CD4-positive, alpha-beta memory T cell (primary cell): ENCODE measurements at regions not wholly inside any gene's neighbourhood (a gene's known extent, or its start where the extent isn't known, plus 50 kb on each side); places are given as distances from the start of the nearest gene placed in this dataset.

Experiments
- CTCF ChIA-PET: fragments of 350-600 bp; sonication (Branson Sonifier 250); formaldehyde crosslinking; loops from one replicate; lab custom pipeline; 2021; ENCODE audit warnings: inconsistent platforms; ENCODE audit not compliant: partially characterized antibody; lab: Charles Lee
- POLR2A ChIA-PET: fragments of 350-600 bp; sonication (Branson Sonifier 250); formaldehyde crosslinking; loops from one replicate; lab custom pipeline; 2021; ENCODE audit not compliant: partially characterized antibody; lab: Charles Lee
- DNase-seq, 5 donors: peaks; one replicate each; pipeline versions ENCODE4 v3.0.0 to v3.0.0-alpha.2; 2020 to 2022; ENCODE audit warnings: mixed read lengths in 1 of 5
- H3K27ac ChIP-seq: one replicate; pipeline ENCODE4 v1.7.0; 2013; ENCODE audit warnings: low read depth, low read length
- H3K27me3 ChIP-seq: 2 replicates; pipeline ENCODE4 v1.7.0; 2013; ENCODE audit warnings: mild to moderate bottlenecking, low read length, moderate library complexity; ENCODE audit not compliant: insufficient read depth
- H3K36me3 ChIP-seq: 2 replicates; pipeline ENCODE4 v1.7.0; 2013; ENCODE audit warnings: mild to moderate bottlenecking, low read length, moderate library complexity; ENCODE audit not compliant: insufficient read depth
- H3K4me1 ChIP-seq: 2 replicates; pipeline ENCODE4 v1.7.0; 2013; ENCODE audit warnings: mild to moderate bottlenecking, low read length, moderate library complexity; ENCODE audit not compliant: insufficient read depth
- H3K4me3 ChIP-seq, 2 donors: one replicate each; pipeline ENCODE4 v1.7.0; 2013; ENCODE audit warnings: low read length in 2 of 2, mild to moderate bottlenecking in 1 of 2
- H3K9me3 ChIP-seq, 2 donors: one replicate each; pipeline ENCODE4 v1.7.0; 2013; ENCODE audit warnings: low read length in 2 of 2, control low read depth in 1 of 2; ENCODE audit not compliant: control insufficient read depth in 1 of 2
- H3K27ac Mint-ChIP-seq, 7 donors: one replicate each; pipeline ENCODE4 v1.8.0; 2020 to 2021; ENCODE audit warnings: mixed read lengths in 7 of 7, mild to moderate bottlenecking in 6 of 7, inconsistent platforms in 3 of 7, moderate library complexity in 3 of 7
- H3K27me3 Mint-ChIP-seq, 2 donors: one replicate each; pipeline ENCODE4 v1.8.0; 2020 to 2021; ENCODE audit warnings: mixed read lengths in 2 of 2
- H3K36me3 Mint-ChIP-seq, 2 donors: one replicate each; pipeline ENCODE4 v1.8.0; 2020 to 2021; ENCODE audit warnings: mixed read lengths in 2 of 2, inconsistent platforms in 1 of 2, mild to moderate bottlenecking in 1 of 2
- H3K4me1 Mint-ChIP-seq, 4 donors: one replicate each; pipeline ENCODE4 v1.8.0; 2020 to 2021; ENCODE audit warnings: mixed read lengths in 4 of 4, mild to moderate bottlenecking in 1 of 4
- H3K4me3 Mint-ChIP-seq, 8 donors: one replicate each; pipeline ENCODE4 v1.8.0; 2020 to 2021; ENCODE audit warnings: mixed read lengths in 8 of 8, mild to moderate bottlenecking in 7 of 8, moderate library complexity in 6 of 8, inconsistent platforms in 3 of 8
- H3K9me3 Mint-ChIP-seq, 8 donors: one replicate each; pipeline ENCODE4 v1.8.0; 2020 to 2021; ENCODE audit warnings: mixed read lengths in 8 of 8, mild to moderate bottlenecking in 5 of 8, inconsistent platforms in 3 of 8, moderate library complexity in 1 of 8
- intact Hi-C: fragments of 100-400 bp; cut with micrococcal nuclease; formaldehyde crosslinking; loops from one replicate; pipeline ENCODE4 v1.15.1; 2023

GRCh38 chrX:63929608-63930007 is 144.6 kb upstream of the ARHGEF9 start:
- no peaks in the 10 kb centered on the region for H3K27me3 ChIP-seq
- H3K9me3 Mint-ChIP-seq = peaks cover 0 to 23% (median 8%) of the 10 kb centered on the region in 8 donors
- H3K27ac ChIP-seq = no peak overlapping the region
- H3K4me1 Mint-ChIP-seq = no peaks in the 10 kb centered on the region
- H3K4me3 ChIP-seq = no peak overlapping the region
- no peak for DNase-seq
- CTCF ChIA-PET = no interaction called here
- H3K9me3 ChIP-seq = no peaks in the 10 kb centered on the region
- no peaks in the 10 kb centered on the region for H3K4me1 ChIP-seq
- H3K27ac Mint-ChIP-seq = no peak overlapping the region
- H3K4me3 Mint-ChIP-seq = no peak overlapping the region
- H3K27me3 Mint-ChIP-seq = no peaks in the 10 kb centered on the region
- intact Hi-C loops = no loop called here
- H3K36me3 Mint-ChIP-seq = no peaks in the 10 kb centered on the region
- POLR2A ChIA-PET = no interaction called here
- no peaks in the 10 kb centered on the region for H3K36me3 ChIP-seq

- H3K36me3 ChIP-seq = no peaks in the 10 kb centered on the region
- no peaks in the 10 kb centered on the region for H3K36me3 Mint-ChIP-seq
- intact Hi-C loops = no loop called here
- H3K9me3 Mint-ChIP-seq = peaks cover 0 to 25% (median 9%) of the 10 kb centered on the region in 8 donors
- H3K9me3 ChIP-seq = no peaks in the 10 kb centered on the region
- no peaks in the 10 kb centered on the region for H3K4me1 Mint-ChIP-seq
- no peak overlapping the region for H3K27ac Mint-ChIP-seq
- H3K27ac ChIP-seq = no peak overlapping the region
- H3K4me3 Mint-ChIP-seq = no peak overlapping the region
- no peaks in the 10 kb centered on the region for H3K27me3 ChIP-seq
- DNase-seq = no peak
- CTCF ChIA-PET = no interaction called here
- H3K27me3 Mint-ChIP-seq = no peaks in the 10 kb centered on the region
- POLR2A ChIA-PET = no interaction called here
- no peaks in the 10 kb centered on the region for H3K4me1 ChIP-seq
- no peak overlapping the region for H3K4me3 ChIP-seq
Observed at GRCh38 chrX:63927848-63928247, 142.8 kb upstream of the ARHGEF9 start.

DNA sequence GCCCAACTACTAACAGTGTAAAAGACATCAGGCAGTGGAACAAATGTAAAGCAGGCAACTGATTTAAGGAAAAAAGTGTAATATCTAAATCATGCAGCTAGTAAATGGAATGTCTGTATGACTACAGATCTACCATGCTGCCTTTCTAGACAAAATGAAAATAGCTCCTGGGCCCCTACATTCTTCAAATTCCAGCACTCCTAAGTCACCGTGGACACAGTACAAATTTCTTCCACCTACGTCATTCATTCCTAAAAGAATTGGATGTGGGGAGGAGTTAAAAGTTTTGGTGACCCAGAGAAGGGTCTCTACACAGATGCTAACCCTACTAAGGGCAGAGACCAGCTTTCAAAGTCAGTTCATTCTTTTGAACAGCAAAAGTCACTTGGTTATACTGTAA is 137.2 kb upstream of the ARHGEF9 start:
- Mint-ChIP-seq H3K36me3 (no peaks in the 10 kb centered on the region), H3K4me1 (no peaks in the 10 kb centered on the region), H3K9me3 (peaks cover 0 to 29% (median 18%) of the 10 kb centered on the region in 8 donors), H3K4me3 (no peak overlapping the region), H3K27ac (no peak overlapping the region), H3K27me3 (peaks cover 0 to 2% of the 10 kb centered on the region in 2 donors)
- Histone ChIP-seq H3K4me3 (no peak overlapping the region), H3K27me3 (no peaks in the 10 kb centered on the region), H3K36me3 (no peaks in the 10 kb centered on the region), H3K9me3 (no peaks in the 10 kb centered on the region), H3K27ac (no peak overlapping the region), H3K4me1 (no peaks in the 10 kb centered on the region)
- ChIA-PET POLR2A (no interaction called here), CTCF (no interaction called here)
- no peak for DNase-seq
- intact Hi-C loops = no loop called here

DNA sequence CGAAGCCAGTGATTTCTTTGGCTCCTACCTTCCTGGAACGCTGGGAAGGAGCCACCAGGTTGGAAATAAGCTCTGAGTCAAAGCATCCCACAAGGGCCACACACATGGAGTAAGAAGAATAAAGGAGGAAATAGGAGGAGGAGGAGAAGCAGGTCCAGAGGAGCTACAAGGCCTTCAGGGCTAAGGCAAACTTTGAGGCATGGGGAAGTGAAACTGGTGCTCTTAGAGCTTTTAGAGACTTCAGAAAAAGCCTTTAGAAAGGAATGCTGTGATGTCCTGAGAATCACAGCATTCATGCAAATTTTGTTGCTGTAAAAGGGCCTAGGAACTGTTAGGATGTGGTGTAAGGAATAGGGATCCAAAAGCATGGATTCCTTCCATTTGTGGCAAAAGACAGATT is 135.9 kb upstream of the ARHGEF9 start:
- H3K4me3 Mint-ChIP-seq = no peak overlapping the region
- intact Hi-C loops = no loop called here

DNA sequence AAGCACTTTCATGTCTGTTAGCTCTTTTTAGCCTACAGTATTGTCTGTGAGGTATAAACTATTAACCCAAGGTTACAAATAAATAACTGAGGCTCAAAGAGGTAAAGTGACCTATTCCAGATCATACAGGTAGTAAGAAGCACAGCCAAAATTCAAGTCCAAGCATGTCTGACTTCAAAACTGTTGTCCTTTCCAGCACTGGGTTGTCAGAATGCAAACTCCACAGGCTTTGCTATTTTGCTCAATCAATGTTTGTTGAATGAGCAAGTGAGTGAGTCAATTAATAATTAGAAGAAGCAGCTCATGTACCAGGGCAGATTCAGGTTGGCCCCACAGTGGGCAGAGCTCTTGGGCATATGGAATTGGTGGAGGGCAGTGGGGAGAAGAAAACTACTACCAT is 134.1 kb upstream of the ARHGEF9 start:
- no peaks in the 10 kb centered on the region for H3K4me1 Mint-ChIP-seq
- Histone ChIP-seq H3K4me3 (no peak overlapping the region), H3K27me3 (no peaks in the 10 kb centered on the region), H3K9me3 (no peaks in the 10 kb centered on the region), H3K4me1 (no peaks in the 10 kb centered on the region), H3K36me3 (no peaks in the 10 kb centered on the region), H3K27ac (no peak overlapping the region)
- ChIA-PET POLR2A (no interaction called here), CTCF (no interaction called here)
- H3K9me3 Mint-ChIP-seq = peaks cover 0 to 40% (median 20%) of the 10 kb centered on the region in 8 donors
- H3K36me3 Mint-ChIP-seq = no peaks in the 10 kb centered on the region
- no peak for DNase-seq
- no peak overlapping the region for H3K27ac Mint-ChIP-seq
- no peak overlapping the region for H3K4me3 Mint-ChIP-seq
- peaks cover 0 to 2% of the 10 kb centered on the region in 2 donors for H3K27me3 Mint-ChIP-seq
- intact Hi-C loops = no loop called here

More for the DNA sequence above, 135.9 kb upstream of the ARHGEF9 start:
- Histone ChIP-seq H3K9me3 (no peaks in the 10 kb centered on the region), H3K27me3 (no peaks in the 10 kb centered on the region), H3K4me1 (no peaks in the 10 kb centered on the region), H3K27ac (no peak overlapping the region), H3K36me3 (no peaks in the 10 kb centered on the region), H3K4me3 (no peak overlapping the region)
- ChIA-PET CTCF (no interaction called here), POLR2A (no interaction called here)
- no peak for DNase-seq
- no peaks in the 10 kb centered on the region for H3K4me1 Mint-ChIP-seq
- peaks cover 0 to 2% of the 10 kb centered on the region in 2 donors for H3K27me3 Mint-ChIP-seq
- no peak overlapping the region for H3K27ac Mint-ChIP-seq
- no peaks in the 10 kb centered on the region for H3K36me3 Mint-ChIP-seq
- H3K9me3 Mint-ChIP-seq = peaks cover 0 to 26% (median 15%) of the 10 kb centered on the region in 8 donors

DNA sequence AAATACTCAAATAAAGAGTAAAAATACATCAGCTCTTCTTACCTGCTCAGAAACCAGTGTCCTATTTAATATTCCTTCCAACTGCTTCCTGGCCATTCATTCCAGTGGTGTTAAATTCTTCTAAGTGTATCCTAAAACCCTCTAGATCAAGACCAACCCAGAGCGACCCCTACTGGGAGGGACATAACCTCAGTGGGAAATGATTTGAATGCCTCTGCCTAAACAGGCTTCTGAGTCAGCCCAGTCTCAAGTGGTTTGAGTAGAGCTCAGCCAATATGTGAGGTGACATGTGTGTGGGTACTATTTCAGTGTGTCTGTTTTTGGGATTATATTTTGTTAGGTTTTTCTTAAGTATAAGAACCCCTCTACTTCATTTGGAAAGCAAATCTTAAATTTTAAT is 133.6 kb upstream of the ARHGEF9 start:
- Histone ChIP-seq H3K36me3 (no peaks in the 10 kb centered on the region), H3K27ac (no peak overlapping the region), H3K4me1 (no peaks in the 10 kb centered on the region), H3K27me3 (no peaks in the 10 kb centered on the region), H3K9me3 (no peaks in the 10 kb centered on the region), H3K4me3 (no peak overlapping the region)
- ChIA-PET POLR2A (no interaction called here), CTCF (no interaction called here)
- no peak for DNase-seq
- H3K4me1 Mint-ChIP-seq = no peaks in the 10 kb centered on the region
- H3K4me3 Mint-ChIP-seq = no peak overlapping the region
- intact Hi-C loops = no loop called here
- peaks cover 0 to 41% (median 22%) of the 10 kb centered on the region in 8 donors for H3K9me3 Mint-ChIP-seq
- no peak overlapping the region for H3K27ac Mint-ChIP-seq
- H3K27me3 Mint-ChIP-seq = peaks cover 0 to 2% of the 10 kb centered on the region in 2 donors
- no peaks in the 10 kb centered on the region for H3K36me3 Mint-ChIP-seq

- ChIA-PET POLR2A (no interaction called here), CTCF (no interaction called here)
- intact Hi-C loops = no loop called here
- Mint-ChIP-seq H3K9me3 (peaks cover 0 to 47% (median 24%) of the 10 kb centered on the region in 8 donors), H3K4me1 (no peaks in the 10 kb centered on the region), H3K27ac (no peak overlapping the region), H3K27me3 (peaks cover 0 to 2% of the 10 kb centered on the region in 2 donors), H3K4me3 (no peak overlapping the region), H3K36me3 (no peaks in the 10 kb centered on the region)
- no peak for DNase-seq
- Histone ChIP-seq H3K4me1 (no peaks in the 10 kb centered on the region), H3K27ac (no peak overlapping the region), H3K4me3 (no peak overlapping the region), H3K36me3 (no peaks in the 10 kb centered on the region), H3K9me3 (no peaks in the 10 kb centered on the region), H3K27me3 (no peaks in the 10 kb centered on the region)
Observed at GRCh38 chrX:63917296-63917695, 132.3 kb upstream of the ARHGEF9 start.

DNA sequence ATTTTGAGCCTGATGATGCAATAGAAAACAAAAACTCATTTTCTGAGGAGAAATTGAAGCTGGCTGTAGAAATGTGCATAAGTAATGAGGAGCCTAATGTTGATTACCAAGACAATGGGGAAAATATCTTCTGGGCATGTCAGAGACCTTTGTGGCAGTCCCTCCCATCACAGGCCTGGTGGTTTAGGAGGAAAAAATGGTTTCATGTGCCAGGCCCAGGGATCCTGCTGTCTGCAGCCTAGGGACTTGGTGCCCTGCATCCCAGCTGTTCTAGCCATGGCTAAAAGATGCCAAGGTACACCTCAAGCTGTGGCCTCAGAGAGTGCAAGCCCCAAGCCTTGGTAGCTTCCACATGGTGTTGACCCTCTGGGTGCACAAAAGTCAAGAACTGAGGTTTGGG is 128.7 kb upstream of the ARHGEF9 start:
- H3K4me3 Mint-ChIP-seq = no peak overlapping the region
- H3K4me1 Mint-ChIP-seq = no peaks in the 10 kb centered on the region
- no peaks in the 10 kb centered on the region for H3K9me3 ChIP-seq
- H3K27ac ChIP-seq = no peak overlapping the region
- ChIA-PET CTCF (no interaction called here), POLR2A (no interaction called here)
- peaks cover 0 to 38% (median 14%) of the 10 kb centered on the region in 8 donors for H3K9me3 Mint-ChIP-seq
- H3K27me3 Mint-ChIP-seq = no peaks in the 10 kb centered on the region
- intact Hi-C loops = no loop called here
- no peak overlapping the region for H3K27ac Mint-ChIP-seq
- no peaks in the 10 kb centered on the region for H3K27me3 ChIP-seq
- H3K4me1 ChIP-seq = no peaks in the 10 kb centered on the region
- H3K4me3 ChIP-seq = no peak overlapping the region
- H3K36me3 Mint-ChIP-seq = no peaks in the 10 kb centered on the region
- H3K36me3 ChIP-seq = no peaks in the 10 kb centered on the region
- no peak for DNase-seq
